HEK293 (cell line): ENCODE measurements at regions not wholly inside any gene's neighbourhood (a gene's known extent, or its start where the extent isn't known, plus 50 kb on each side); places are given as distances from the start of the nearest gene placed in this dataset.
"Not testable (repeated sequence)": the region's sequence is repeated elsewhere in the genome, so short reads cannot be mapped to it uniquely, and the experiment has no call there.

Experiments
- CTCF ChIA-PET: fragments of 350-600 bp; formaldehyde crosslinking; extraction: SDS; loops from one replicate; lab custom pipeline; 2021; ENCODE audit warnings: antibody characterized with exemption; lab: Yijun Ruan, JAX
- POLR2A ChIA-PET: fragments of 300-600 bp; formaldehyde crosslinking; extraction: SDS; loops from one replicate; lab custom pipeline; 2020; ENCODE audit warnings: antibody characterized with exemption, inconsistent platforms; lab: Yijun Ruan, JAX
- H3K27ac ChIP-seq: fragments of 200-500 bp; sonication (Bioruptor generic); 2 replicates; pipeline ENCODE4 v1.5.1; 2014; ENCODE audit warnings: low read depth, low read length, control low read depth, inconsistent platforms; ENCODE audit errors: extremely low read depth
- H3K36me3 ChIP-seq, 2 experiments: fragments of 200-500 bp in 1 of 2; sonication (Bioruptor generic) in 1 of 2; 1 replicate in 1 of 2; 2 replicates in 1 of 2; pipeline ENCODE4 v1.5.1; 2014 to 2017; ENCODE audit warnings: inconsistent platforms in 2 of 2, low read length in 2 of 2; ENCODE audit not compliant: control insufficient read depth in 2 of 2, insufficient read depth in 1 of 2
- H3K4me1 ChIP-seq: fragments of 200-500 bp; sonication (Bioruptor generic); 2 replicates; pipeline ENCODE4 v1.5.1; 2014; ENCODE audit warnings: mild to moderate bottlenecking, low read length, inconsistent platforms; ENCODE audit not compliant: control insufficient read depth, insufficient read depth
- H3K4me3 ChIP-seq: 2 replicates; pipeline ENCODE4 v1.5.1; 2011; ENCODE audit warnings: low read depth, mild to moderate bottlenecking, control low read depth, low read length, moderate library complexity
- H3K9me3 ChIP-seq: fragments of 200-500 bp; sonication (Bioruptor generic); 2 replicates; pipeline ENCODE4 v1.5.1; 2014; ENCODE audit warnings: low read depth, low read length, inconsistent platforms; ENCODE audit not compliant: control insufficient read depth, insufficient read depth
- SCRT1 ChIP-seq: fragments of 450-650 bp; formaldehyde crosslinking; IDR thresholded peaks from 2 replicates; pipeline ENCODE4 v1.5.1; 2016; ENCODE audit warnings: missing biosample characterization, missing genetic modification characterization, borderline replicate concordance
- ZEB2 ChIP-seq: fragments of 450-650 bp; formaldehyde crosslinking; IDR thresholded peaks from 2 replicates; pipeline ENCODE4 v1.5.1; 2016; ENCODE audit warnings: missing biosample characterization, missing genetic modification characterization
- ZNF138 ChIP-seq: fragments of 450-650 bp; formaldehyde crosslinking; IDR thresholded peaks from 2 replicates; pipeline ENCODE4 v1.5.1; 2016; ENCODE audit warnings: missing biosample characterization, missing genetic modification characterization, borderline replicate concordance
- ZNF146 ChIP-seq: fragments of 450-650 bp; formaldehyde crosslinking; IDR thresholded peaks from 2 replicates; pipeline ENCODE4 v1.5.1; 2016; ENCODE audit warnings: missing biosample characterization, missing genetic modification characterization
- ZNF548 ChIP-seq: fragments of 450-650 bp; formaldehyde crosslinking; IDR thresholded peaks from 2 replicates; pipeline ENCODE4 v1.5.1; 2016; ENCODE audit warnings: missing biosample characterization, missing genetic modification characterization
- ZNF571 ChIP-seq: fragments of 450-650 bp; formaldehyde crosslinking; IDR thresholded peaks from 2 replicates; pipeline ENCODE4 v1.5.0; 2017; ENCODE audit warnings: missing biosample characterization, missing genetic modification characterization
- ZNF843 ChIP-seq: fragments of 450-650 bp; formaldehyde crosslinking; IDR thresholded peaks from 2 replicates; pipeline ENCODE4 v1.5.1; 2016; ENCODE audit warnings: missing biosample characterization, missing genetic modification characterization
- TF ChIP-seq, protein P1 (sequence below): fragments of 450-650 bp; formaldehyde crosslinking; IDR thresholded peaks from 2 replicates; pipeline ENCODE4 v1.5.1; 2016; ENCODE audit warnings: missing biosample characterization, missing genetic modification characterization, low read depth
- TF ChIP-seq, protein P2 (sequence below): fragments of 450-650 bp; formaldehyde crosslinking; IDR thresholded peaks from 2 replicates; pipeline ENCODE4 v1.5.1; 2017; ENCODE audit warnings: missing biosample characterization, missing genetic modification characterization
- TF ChIP-seq, protein P3 (sequence below): fragments of 450-650 bp; formaldehyde crosslinking; IDR thresholded peaks from 2 replicates; pipeline ENCODE4 v1.5.1; 2016; ENCODE audit warnings: missing biosample characterization, missing genetic modification characterization

DNA sequence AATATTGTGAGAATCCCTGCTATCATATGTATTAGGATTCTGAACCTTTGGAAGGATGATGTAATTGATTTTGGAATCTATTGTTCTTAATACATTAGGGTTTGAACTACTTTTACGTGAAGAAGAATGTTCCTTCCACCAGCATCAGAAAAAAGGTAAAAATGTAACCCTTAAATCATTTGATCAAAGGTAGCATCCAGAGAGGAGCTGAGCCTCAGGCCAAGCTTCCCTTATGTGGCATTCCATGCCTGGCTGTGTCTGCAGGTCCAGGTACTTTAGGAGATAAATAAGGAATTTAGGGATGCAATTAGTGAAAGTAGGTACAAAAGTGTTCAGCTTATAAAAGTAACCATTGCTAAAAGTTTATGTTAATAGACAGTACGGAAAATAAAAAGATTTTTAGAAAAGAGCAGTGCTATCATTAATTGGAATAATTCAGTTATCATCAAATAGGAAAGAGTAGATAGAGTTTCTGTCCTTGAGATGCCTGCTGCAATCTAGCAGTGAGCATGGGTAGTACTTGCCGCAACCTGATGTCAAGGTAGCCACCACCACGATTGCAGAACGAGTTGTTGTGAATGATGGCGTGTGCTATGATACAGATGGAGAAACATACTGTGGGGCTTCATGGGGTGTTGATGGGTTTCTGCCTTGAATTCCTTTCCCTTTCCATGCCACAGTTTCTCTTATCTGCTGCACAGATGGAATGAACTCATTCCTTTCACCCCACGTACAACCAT lies 228.8 kb downstream of the GATA3 start:
- H3K27ac ChIP-seq: no peak overlapping the region
- TF ChIP-seq, protein P1, sequence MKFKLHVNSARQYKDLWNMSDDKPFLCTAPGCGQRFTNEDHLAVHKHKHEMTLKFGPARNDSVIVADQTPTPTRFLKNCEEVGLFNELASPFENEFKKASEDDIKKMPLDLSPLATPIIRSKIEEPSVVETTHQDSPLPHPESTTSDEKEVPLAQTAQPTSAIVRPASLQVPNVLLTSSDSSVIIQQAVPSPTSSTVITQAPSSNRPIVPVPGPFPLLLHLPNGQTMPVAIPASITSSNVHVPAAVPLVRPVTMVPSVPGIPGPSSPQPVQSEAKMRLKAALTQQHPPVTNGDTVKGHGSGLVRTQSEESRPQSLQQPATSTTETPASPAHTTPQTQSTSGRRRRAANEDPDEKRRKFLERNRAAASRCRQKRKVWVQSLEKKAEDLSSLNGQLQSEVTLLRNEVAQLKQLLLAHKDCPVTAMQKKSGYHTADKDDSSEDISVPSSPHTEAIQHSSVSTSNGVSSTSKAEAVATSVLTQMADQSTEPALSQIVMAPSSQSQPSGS: peak; percentile 47
- no peak for TF ChIP-seq ZEB2 (tag by site-specific recombination)
- TF ChIP-seq, all 188 proteins: peak for 1
- ChIA-PET CTCF (interaction anchor here (0.6 kb wide), 1 partner anchor 481 kb away, joined by 3 read pairs; no protein-coding TSS in a partner anchor), POLR2A (no interaction called here)
- Histone ChIP-seq H3K4me3 (no peak overlapping the region), H3K4me1 (no peaks in the 10 kb centered on the region), H3K36me3 (no peaks in the 10 kb centered on the region), H3K9me3 (no peaks in the 10 kb centered on the region)

DNA sequence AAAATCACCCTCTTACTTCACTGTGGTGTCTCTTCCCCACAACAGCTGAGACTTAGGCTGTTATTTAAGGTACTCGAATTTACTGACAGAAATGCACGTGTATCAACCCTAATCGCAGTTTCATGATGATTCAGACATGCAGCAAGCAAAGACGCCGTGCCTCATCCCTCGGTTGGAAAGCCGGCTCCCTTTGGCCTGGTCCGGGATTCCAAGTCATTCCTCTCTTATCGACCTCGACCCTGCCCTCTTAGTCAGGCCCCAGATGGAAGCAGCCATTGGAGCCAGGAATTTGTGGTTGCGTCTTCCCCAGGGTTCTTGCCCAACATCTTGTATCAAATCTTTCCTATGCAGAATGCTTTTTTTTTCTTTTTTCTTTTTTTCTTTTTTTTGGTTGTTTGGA lies 229.5 kb downstream of the GATA3 start:
- no peaks in the 10 kb centered on the region for H3K36me3 ChIP-seq
- POLR2A ChIA-PET: no interaction called here
- TF ChIP-seq, protein P2, sequence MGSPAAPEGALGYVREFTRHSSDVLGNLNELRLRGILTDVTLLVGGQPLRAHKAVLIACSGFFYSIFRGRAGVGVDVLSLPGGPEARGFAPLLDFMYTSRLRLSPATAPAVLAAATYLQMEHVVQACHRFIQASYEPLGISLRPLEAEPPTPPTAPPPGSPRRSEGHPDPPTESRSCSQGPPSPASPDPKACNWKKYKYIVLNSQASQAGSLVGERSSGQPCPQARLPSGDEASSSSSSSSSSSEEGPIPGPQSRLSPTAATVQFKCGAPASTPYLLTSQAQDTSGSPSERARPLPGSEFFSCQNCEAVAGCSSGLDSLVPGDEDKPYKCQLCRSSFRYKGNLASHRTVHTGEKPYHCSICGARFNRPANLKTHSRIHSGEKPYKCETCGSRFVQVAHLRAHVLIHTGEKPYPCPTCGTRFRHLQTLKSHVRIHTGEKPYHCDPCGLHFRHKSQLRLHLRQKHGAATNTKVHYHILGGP (tag by site-specific recombination): no peak
- TF ChIP-seq ZNF843 (no peak), ZNF138 (tag by site-specific recombination) (no peak), ZNF548 (tag by site-specific recombination) (no peak)
- no peaks in the 10 kb centered on the region for H3K4me1 ChIP-seq
- H3K9me3 ChIP-seq: no peaks in the 10 kb centered on the region
- CTCF ChIA-PET: interaction anchor here (0.6 kb wide), 1 partner anchor 481 kb away, joined by 3 read pairs; no protein-coding TSS in a partner anchor
- no peak overlapping the region for H3K4me3 ChIP-seq
- H3K27ac ChIP-seq: no peak overlapping the region

DNA sequence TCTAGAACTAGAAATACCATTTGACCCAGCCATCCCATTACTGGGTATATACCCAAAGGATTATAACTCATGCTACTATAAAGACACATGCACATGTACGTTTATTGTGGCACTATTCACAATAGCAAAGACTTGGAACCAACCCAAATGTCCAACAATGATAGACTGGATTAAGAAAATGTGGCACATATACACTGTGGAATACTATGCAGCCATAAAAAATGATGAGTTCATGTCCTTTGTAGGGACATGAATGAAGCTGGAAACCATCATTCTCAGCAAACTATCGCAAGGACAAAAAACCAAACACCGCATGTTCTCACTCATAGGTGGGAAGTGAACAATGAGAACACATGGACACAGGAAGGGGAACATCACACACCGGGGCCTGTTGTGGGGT lies 231.5 kb downstream of the GATA3 start:
- H3K9me3 ChIP-seq, H3K4me1 ChIP-seq, POLR2A ChIA-PET, H3K4me3 ChIP-seq, CTCF ChIA-PET, H3K27ac ChIP-seq, H3K36me3 ChIP-seq: not testable (repeated sequence)
- TF ChIP-seq ZNF146 (tag by site-specific recombination): peak; percentile 95
- TF ChIP-seq, protein P3, sequence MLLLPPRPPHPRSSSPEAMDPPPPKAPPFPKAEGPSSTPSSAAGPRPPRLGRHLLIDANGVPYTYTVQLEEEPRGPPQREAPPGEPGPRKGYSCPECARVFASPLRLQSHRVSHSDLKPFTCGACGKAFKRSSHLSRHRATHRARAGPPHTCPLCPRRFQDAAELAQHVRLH (tag by site-specific recombination): 0 out of 2 replicates have a peak, but pooled peaks have one; percentile 21

DNA sequence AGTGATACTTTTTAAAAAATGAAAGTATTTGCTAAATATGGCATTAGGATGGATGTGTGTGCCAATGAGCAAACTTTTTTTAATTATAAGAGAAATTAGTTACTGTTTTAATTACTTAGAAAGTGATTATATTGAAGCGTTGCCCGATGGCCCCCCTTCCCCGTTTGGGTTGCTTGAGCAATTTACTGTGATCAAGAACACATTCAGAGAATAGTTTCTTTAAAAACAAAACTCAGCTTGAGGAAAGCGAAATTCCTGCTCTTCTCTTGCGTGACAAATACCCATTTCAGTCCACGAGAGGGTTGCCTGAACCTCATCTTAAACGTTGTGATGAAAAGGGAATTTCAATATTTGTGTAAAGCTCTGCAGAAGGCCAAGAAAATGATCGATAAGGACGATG lies 234.1 kb downstream of the GATA3 start:
- CTCF ChIA-PET: interaction anchor here (0.6 kb wide), 1 partner anchor 1412 kb away, joined by 4 read pairs; no protein-coding TSS in a partner anchor
- no peak overlapping the region for H3K27ac ChIP-seq
- no peak for TF ChIP-seq ZNF571 (tag by site-specific recombination)
- no peak for TF ChIP-seq SCRT1 (tag by site-specific recombination)

More for the DNA sequence above, 234.1 kb downstream of the GATA3 start:
- H3K4me1 ChIP-seq: no peaks in the 10 kb centered on the region
- POLR2A ChIA-PET: no interaction called here
- H3K4me3 ChIP-seq: no peak overlapping the region
- H3K36me3 ChIP-seq: no peaks in the 10 kb centered on the region
- H3K9me3 ChIP-seq: no peaks in the 10 kb centered on the region
